ENCODE measurements at regions not wholly inside any gene's neighbourhood (a gene's known extent, or its start where the extent isn't known, plus 50 kb on each side); places are given as distances from the start of the nearest gene placed in this dataset.
"Not testable (repeated sequence)": the region's sequence is repeated elsewhere in the genome, so short reads cannot be mapped to it uniquely, and the experiment has no call there.

DNA sequence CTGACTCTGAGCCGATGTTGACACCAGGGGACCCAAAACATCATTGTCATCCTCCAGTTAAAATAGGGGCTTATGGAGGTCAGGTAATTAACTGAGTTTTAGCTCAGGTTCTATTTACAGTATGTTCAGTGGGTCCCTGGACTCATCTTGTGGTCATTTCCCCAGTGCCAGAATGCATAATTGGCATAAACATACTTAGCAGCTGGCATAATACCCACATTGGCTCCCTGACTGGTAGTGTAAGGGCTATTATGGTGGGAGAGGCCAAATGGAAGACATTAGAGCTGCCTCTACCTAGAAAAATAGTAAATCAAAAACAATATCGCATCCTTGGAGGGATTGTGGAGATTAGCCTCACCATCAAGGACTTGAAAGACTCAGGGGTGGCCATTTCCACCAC lies 350.9 kb downstream of the C12orf75 start:
- POLR2A ChIA-PET, result no interaction called here
- H3K27me3 ChIP-seq (ENCODE audit: insufficient read depth, low read length), result no peaks in the 10 kb centered on the region
- no TSS peak for BruUV-seq (replicated peaks)
- no peak for ATAC-seq
- no peak overlapping the region for H3K4me2 ChIP-seq (ENCODE audit: low read length)
- H3K9me2 ChIP-seq (ENCODE audit: insufficient read depth), result no peaks in the 10 kb centered on the region
- H3K4me3 ChIP-seq (replicated peaks in 1 of 2; ENCODE audit: low read depth in 1 of 2, low read length in 2 of 2), result no peak overlapping the region
- TF ChIP-seq POLR2A (IDR thresholded peaks at IDR 0.05; ENCODE audit: borderline replicate concordance, extremely low read depth, insufficient read depth, insufficient read length) (no peak), TCF7L2 (IDR thresholded peaks at IDR 0.05; ENCODE audit: borderline replicate concordance, extremely low read depth, insufficient read depth, insufficient read length) (no peak), JUND (IDR thresholded peaks at IDR 0.05) (no peak), SIN3A (IDR thresholded peaks at IDR 0.05; ENCODE audit: low read depth) (no peak), YY1 (IDR thresholded peaks at IDR 0.05; ENCODE audit: extremely low read depth, insufficient replicate concordance, low read depth, low read length) (no peak), CBX3 (IDR thresholded peaks at IDR 0.05; ENCODE audit: low read depth) (no peak), FOSL1 (IDR thresholded peaks at IDR 0.05; ENCODE audit: low read depth) (no peak), POLR2AphosphoS5 (IDR thresholded peaks at IDR 0.05; ENCODE audit: low read depth, low read length) (no peak), SRF (IDR thresholded peaks at IDR 0.05; ENCODE audit: low read depth) (no peak), SP1 (IDR thresholded peaks at IDR 0.05; ENCODE audit: low read depth) (no peak), ELF1 (IDR thresholded peaks at IDR 0.05; ENCODE audit: borderline replicate concordance, low read depth) (no peak), ZNF274 (IDR thresholded peaks at IDR 0.05; ENCODE audit: low read depth, low read length) (no peak), ZFX (IDR thresholded peaks at IDR 0.05) (no peak), RAD21 (IDR thresholded peaks at IDR 0.05; ENCODE audit: low read depth) (no peak), EZH2 (IDR thresholded peaks at IDR 0.05) (no peak), EGR1 (IDR thresholded peaks at IDR 0.05; ENCODE audit: low read depth) (no peak)
- TF ChIP-seq, protein P1, sequence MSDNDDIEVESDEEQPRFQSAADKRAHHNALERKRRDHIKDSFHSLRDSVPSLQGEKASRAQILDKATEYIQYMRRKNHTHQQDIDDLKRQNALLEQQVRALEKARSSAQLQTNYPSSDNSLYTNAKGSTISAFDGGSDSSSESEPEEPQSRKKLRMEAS (IDR thresholded peaks at IDR 0.05), result no peak
- TF ChIP-seq, protein P2, sequence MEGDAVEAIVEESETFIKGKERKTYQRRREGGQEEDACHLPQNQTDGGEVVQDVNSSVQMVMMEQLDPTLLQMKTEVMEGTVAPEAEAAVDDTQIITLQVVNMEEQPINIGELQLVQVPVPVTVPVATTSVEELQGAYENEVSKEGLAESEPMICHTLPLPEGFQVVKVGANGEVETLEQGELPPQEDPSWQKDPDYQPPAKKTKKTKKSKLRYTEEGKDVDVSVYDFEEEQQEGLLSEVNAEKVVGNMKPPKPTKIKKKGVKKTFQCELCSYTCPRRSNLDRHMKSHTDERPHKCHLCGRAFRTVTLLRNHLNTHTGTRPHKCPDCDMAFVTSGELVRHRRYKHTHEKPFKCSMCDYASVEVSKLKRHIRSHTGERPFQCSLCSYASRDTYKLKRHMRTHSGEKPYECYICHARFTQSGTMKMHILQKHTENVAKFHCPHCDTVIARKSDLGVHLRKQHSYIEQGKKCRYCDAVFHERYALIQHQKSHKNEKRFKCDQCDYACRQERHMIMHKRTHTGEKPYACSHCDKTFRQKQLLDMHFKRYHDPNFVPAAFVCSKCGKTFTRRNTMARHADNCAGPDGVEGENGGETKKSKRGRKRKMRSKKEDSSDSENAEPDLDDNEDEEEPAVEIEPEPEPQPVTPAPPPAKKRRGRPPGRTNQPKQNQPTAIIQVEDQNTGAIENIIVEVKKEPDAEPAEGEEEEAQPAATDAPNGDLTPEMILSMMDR (IDR thresholded peaks at IDR 0.05 in 2 of 3, conservative IDR thresholded peaks at IDR 0.05 in 1 of 3; ENCODE audit: borderline replicate concordance in 1 of 3, insufficient read depth in 1 of 3, low read depth in 2 of 3, low read length in 2 of 3), result no peak
- TF ChIP-seq, protein P3, sequence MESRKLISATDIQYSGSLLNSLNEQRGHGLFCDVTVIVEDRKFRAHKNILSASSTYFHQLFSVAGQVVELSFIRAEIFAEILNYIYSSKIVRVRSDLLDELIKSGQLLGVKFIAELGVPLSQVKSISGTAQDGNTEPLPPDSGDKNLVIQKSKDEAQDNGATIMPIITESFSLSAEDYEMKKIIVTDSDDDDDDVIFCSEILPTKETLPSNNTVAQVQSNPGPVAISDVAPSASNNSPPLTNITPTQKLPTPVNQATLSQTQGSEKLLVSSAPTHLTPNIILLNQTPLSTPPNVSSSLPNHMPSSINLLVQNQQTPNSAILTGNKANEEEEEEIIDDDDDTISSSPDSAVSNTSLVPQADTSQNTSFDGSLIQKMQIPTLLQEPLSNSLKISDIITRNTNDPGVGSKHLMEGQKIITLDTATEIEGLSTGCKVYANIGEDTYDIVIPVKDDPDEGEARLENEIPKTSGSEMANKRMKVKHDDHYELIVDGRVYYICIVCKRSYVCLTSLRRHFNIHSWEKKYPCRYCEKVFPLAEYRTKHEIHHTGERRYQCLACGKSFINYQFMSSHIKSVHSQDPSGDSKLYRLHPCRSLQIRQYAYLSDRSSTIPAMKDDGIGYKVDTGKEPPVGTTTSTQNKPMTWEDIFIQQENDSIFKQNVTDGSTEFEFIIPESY (IDR thresholded peaks at IDR 0.05; ENCODE audit: extremely low read depth, insufficient replicate concordance, low read length), result no peak
- TF ChIP-seq, protein P4, sequence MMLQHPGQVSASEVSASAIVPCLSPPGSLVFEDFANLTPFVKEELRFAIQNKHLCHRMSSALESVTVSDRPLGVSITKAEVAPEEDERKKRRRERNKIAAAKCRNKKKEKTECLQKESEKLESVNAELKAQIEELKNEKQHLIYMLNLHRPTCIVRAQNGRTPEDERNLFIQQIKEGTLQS (IDR thresholded peaks at IDR 0.05), result no peak
- no peak overlapping the region for H3K9ac ChIP-seq (ENCODE audit: low read length)
- no peaks in the 10 kb centered on the region for H3K36me3 ChIP-seq (ENCODE audit: control insufficient read depth in 1 of 2, insufficient read depth in 2 of 2, low read length in 2 of 2)
- RAD21 ChIA-PET (ENCODE audit: low non-redundant PET in 1 of 2, low total read pairs in 2 of 2, uncharacterized antibody in 2 of 2, unreplicated experiment in 2 of 2), result no interaction called here
- H3K27ac ChIP-seq (ENCODE audit: low read depth, low read length), result no peak overlapping the region
- no peaks in the 10 kb centered on the region for H4K20me1 ChIP-seq (ENCODE audit: insufficient read depth)
- intact Hi-C loops (cut with micrococcal nuclease), result no loop called here
- no peak for DNase-seq (ENCODE audit: low read depth, low spot score)
- H2AFZ ChIP-seq (ENCODE audit: low read depth, low read length, poor library complexity, severe bottlenecking), result no peak overlapping the region
- H3K4me1 ChIP-seq (ENCODE audit: control insufficient read depth in 1 of 2, insufficient read depth in 2 of 2, low read length in 2 of 2), result no peaks in the 10 kb centered on the region
- no peaks in the 10 kb centered on the region for H3K9me3 ChIP-seq (ENCODE audit: control insufficient read depth in 1 of 2, insufficient read depth in 1 of 2, low read depth in 1 of 2, low read length in 2 of 2)
- no peaks in the 10 kb centered on the region for H3K79me2 ChIP-seq (ENCODE audit: insufficient read depth, low read length)
- CTCF ChIA-PET, result no interaction called here

DNA sequence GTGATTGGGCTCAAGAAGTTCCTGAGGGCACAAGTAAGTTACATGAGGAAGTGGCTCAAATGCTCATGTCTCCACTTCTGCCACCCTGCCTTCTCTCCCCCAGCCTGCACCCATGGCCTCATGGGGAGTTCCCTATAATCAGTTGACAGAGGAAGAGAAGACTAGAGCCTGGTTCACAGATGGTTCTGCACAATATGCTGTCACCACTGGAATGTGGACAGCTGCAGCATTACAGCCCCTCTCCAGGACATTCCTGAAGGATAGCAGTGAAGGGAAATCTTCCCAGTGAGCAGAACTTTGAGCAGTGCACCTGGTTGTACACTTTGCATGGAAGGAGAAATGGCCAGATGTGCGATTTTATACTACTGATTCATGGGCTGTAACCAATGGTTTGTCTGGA lies 352.3 kb downstream of the C12orf75 start:
- H3K36me3 ChIP-seq (ENCODE audit: control insufficient read depth in 1 of 2, insufficient read depth in 2 of 2, low read length in 2 of 2); intact Hi-C loops (cut with micrococcal nuclease); BruUV-seq (replicated peaks): not testable (repeated sequence)

More for the DNA sequence above, 352.3 kb downstream of the C12orf75 start:
- POLR2A ChIA-PET; H3K4me2 ChIP-seq (ENCODE audit: low read length); H2AFZ ChIP-seq (ENCODE audit: low read depth, low read length, poor library complexity, severe bottlenecking); H3K9ac ChIP-seq (ENCODE audit: low read length); CTCF ChIA-PET; H3K27me3 ChIP-seq (ENCODE audit: insufficient read depth, low read length); RAD21 ChIA-PET (ENCODE audit: low non-redundant PET in 1 of 2, low total read pairs in 2 of 2, uncharacterized antibody in 2 of 2, unreplicated experiment in 2 of 2); H3K9me3 ChIP-seq (ENCODE audit: control insufficient read depth in 1 of 2, insufficient read depth in 1 of 2, low read depth in 1 of 2, low read length in 2 of 2); ATAC-seq; H3K4me1 ChIP-seq (ENCODE audit: control insufficient read depth in 1 of 2, insufficient read depth in 2 of 2, low read length in 2 of 2); H3K4me3 ChIP-seq (replicated peaks in 1 of 2; ENCODE audit: low read depth in 1 of 2, low read length in 2 of 2); DNase-seq (ENCODE audit: low read depth, low spot score); H3K27ac ChIP-seq (ENCODE audit: low read depth, low read length); H3K9me2 ChIP-seq (ENCODE audit: insufficient read depth); H3K79me2 ChIP-seq (ENCODE audit: insufficient read depth, low read length); H4K20me1 ChIP-seq (ENCODE audit: insufficient read depth): not testable (repeated sequence)
